Uterus (tissue), 3 donors: ENCODE measurements at regions not wholly inside any gene's neighbourhood (a gene's known extent, or its start where the extent isn't known, plus 50 kb on each side); places are given as distances from the start of the nearest gene placed in this dataset.

ENCODE experiments used
- DNase-seq, 2 donors: peaks; one replicate each; pipeline ENCODE4 v3.0.0-alpha.2; 2019 to 2020
- H3K27ac ChIP-seq, 2 donors: fragments of 200-600 bp; sonication (generic); 1 replicate in 1 of 2; 2 replicates in 1 of 2; pipeline ENCODE4 v1.5.1; 2016 to 2018
- H3K27me3 ChIP-seq, 2 donors: fragments of 200-600 bp; sonication (generic); one replicate each; pipeline ENCODE4 v1.5.1; 2018 to 2019; ENCODE audit warnings: control low read depth in 1 of 2
- H3K36me3 ChIP-seq, 2 donors: fragments of 200-600 bp; sonication (generic); one replicate each; pipeline ENCODE4 v1.5.1; 2019; ENCODE audit warnings: control low read depth in 1 of 2
- H3K4me1 ChIP-seq, 2 donors: fragments of 200-600 bp; sonication (generic); one replicate each; pipeline ENCODE4 v1.5.1; 2018 to 2019; ENCODE audit warnings: control low read depth in 1 of 2
- H3K4me3 ChIP-seq, 2 donors: fragments of 200-600 bp; sonication (generic); 1 replicate in 1 of 2; 2 replicates in 1 of 2; pipeline ENCODE4 v1.5.1; 2018 to 2019; ENCODE audit warnings: mild to moderate bottlenecking in 1 of 2
- H3K9me3 ChIP-seq, 2 donors: fragments of 200-600 bp; sonication (generic); one replicate each; pipeline ENCODE4 v1.5.1; 2019; ENCODE audit warnings: control low read depth in 1 of 2
- CTCF ChIP-seq, 4 experiments: fragments of 200-600 bp in 2 of 4; fragments of 450-650 bp in 2 of 4; sonication (generic) in 2 of 4; IDR thresholded peaks; one replicate each; pipeline ENCODE4 v1.5.1; 2016 to 2019; ENCODE audit warnings: antibody characterized with exemption in 4 of 4, mild to moderate bottlenecking in 2 of 4, moderate library complexity in 1 of 4
- POLR2A ChIP-seq, 2 donors: fragments of 450-650 bp; IDR thresholded peaks; one replicate each; pipeline ENCODE4 v1.6.1; 2016; ENCODE audit warnings: antibody characterized with exemption in 2 of 2, mild to moderate bottlenecking in 1 of 2, moderate library complexity in 1 of 2
- intact Hi-C: fragments of 100-400 bp; cut with DNase I; formaldehyde crosslinking; loops from one replicate; pipeline ENCODE4 v1.15.1; 2023; ENCODE audit warnings: low total_unique reads
- donor health status: DM: yes; HTN: yes; CAD: no.

GRCh38 chr12:60714141-60714900 lies 1118.5 kb downstream of the SLC16A7 start:
- intact Hi-C loops = no loop called here
- DNase-seq = no peak
- Histone ChIP-seq H3K27ac (no peak overlapping the region), H3K36me3 (no peaks in the 10 kb centered on the region), H3K4me1 (no peaks in the 10 kb centered on the region), H3K4me3 (no peak overlapping the region), H3K9me3 (no peaks in the 10 kb centered on the region), H3K27me3 (no peaks in the 10 kb centered on the region)
- TF ChIP-seq CTCF (IDR thresholded peaks at IDR 0.05) = no peak
- no peak for TF ChIP-seq POLR2A (IDR thresholded peaks at IDR 0.05)

GRCh38 chr12:60724475-60724874 lies 1128.6 kb downstream of the SLC16A7 start:
- Histone ChIP-seq H3K4me3 (no peak overlapping the region), H3K27ac (no peak overlapping the region), H3K4me1 (no peaks in the 10 kb centered on the region), H3K27me3 (no peaks in the 10 kb centered on the region), H3K36me3 (no peaks in the 10 kb centered on the region), H3K9me3 (no peaks in the 10 kb centered on the region)
- intact Hi-C loops = no loop called here
- TF ChIP-seq POLR2A (IDR thresholded peaks at IDR 0.05) (no peak), CTCF (IDR thresholded peaks at IDR 0.05) (no peak)
- no peak for DNase-seq

- TF ChIP-seq CTCF (IDR thresholded peaks at IDR 0.05) (no peak), POLR2A (IDR thresholded peaks at IDR 0.05) (no peak)
These were observed 1129.2 kb downstream of the SLC16A7 start for GRCh38 chr12:60724984-60725383.

GRCh38 chr12:60752589-60752988 lies 1156.8 kb downstream of the SLC16A7 start:
- H3K27ac ChIP-seq = no peak overlapping the region
- intact Hi-C loops = no loop called here
- TF ChIP-seq CTCF (IDR thresholded peaks at IDR 0.05) (no peak), POLR2A (IDR thresholded peaks at IDR 0.05) (no peak)

More at GRCh38 chr12:60724984-60725383, 1129.2 kb downstream of the SLC16A7 start:
- no peak overlapping the region for H3K27ac ChIP-seq
- no peaks in the 10 kb centered on the region for H3K9me3 ChIP-seq
- no peaks in the 10 kb centered on the region for H3K36me3 ChIP-seq
- H3K27me3 ChIP-seq = no peaks in the 10 kb centered on the region
- intact Hi-C loops = no loop called here
- DNase-seq = no peak
- no peak overlapping the region for H3K4me3 ChIP-seq
- H3K4me1 ChIP-seq = no peaks in the 10 kb centered on the region

GRCh38 chr12:60758224-60758623 lies 1162.4 kb downstream of the SLC16A7 start:
- TF ChIP-seq POLR2A (IDR thresholded peaks at IDR 0.05) (no peak), CTCF (IDR thresholded peaks at IDR 0.05) (no peak)
- DNase-seq = no peak
- no peaks in the 10 kb centered on the region for H3K4me1 ChIP-seq
- H3K27me3 ChIP-seq = no peaks in the 10 kb centered on the region
- H3K27ac ChIP-seq = no peak overlapping the region
- intact Hi-C loops = no loop called here
- no peaks in the 10 kb centered on the region for H3K9me3 ChIP-seq
- H3K4me3 ChIP-seq = no peak overlapping the region
- H3K36me3 ChIP-seq = no peaks in the 10 kb centered on the region

More at GRCh38 chr12:60752589-60752988, 1156.8 kb downstream of the SLC16A7 start:
- Histone ChIP-seq H3K9me3 (no peaks in the 10 kb centered on the region), H3K4me3 (no peak overlapping the region), H3K36me3 (no peaks in the 10 kb centered on the region), H3K4me1 (no peaks in the 10 kb centered on the region), H3K27me3 (no peaks in the 10 kb centered on the region)
- DNase-seq = no peak
